ENCODE measurements at regions not wholly inside any gene's neighbourhood (a gene's known extent, or its start where the extent isn't known, plus 50 kb on each side); places are given as distances from the start of the nearest gene placed in this dataset.
"Not testable (repeated sequence)": the region's sequence is repeated elsewhere in the genome, so short reads cannot be mapped to it uniquely, and the experiment has no call there.

GRCh38 chr5:113652161-113652560, 138.7 kb downstream of the YTHDC2 start:
- DNase-seq: no peak

DNA sequence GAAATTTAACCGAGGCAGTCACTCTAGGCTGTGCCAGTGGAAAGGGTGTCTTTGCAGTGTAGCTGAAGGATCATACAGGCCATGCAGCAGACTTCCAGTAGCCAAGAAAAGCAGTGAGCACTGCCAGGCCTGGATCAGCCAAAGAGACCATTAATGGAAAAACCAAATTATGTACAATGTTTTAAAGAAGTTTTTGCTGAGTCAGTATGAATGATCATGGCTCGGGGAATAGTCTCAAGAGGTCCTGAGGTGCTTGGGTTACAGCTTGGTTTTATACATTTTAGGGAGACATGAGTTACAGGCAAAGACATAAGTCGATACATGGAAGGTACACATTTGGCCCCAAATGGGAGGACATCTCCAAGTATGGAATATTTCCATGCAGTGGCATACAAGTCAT, 141.3 kb downstream of the YTHDC2 start:
- DNase-seq: no peak

DNA sequence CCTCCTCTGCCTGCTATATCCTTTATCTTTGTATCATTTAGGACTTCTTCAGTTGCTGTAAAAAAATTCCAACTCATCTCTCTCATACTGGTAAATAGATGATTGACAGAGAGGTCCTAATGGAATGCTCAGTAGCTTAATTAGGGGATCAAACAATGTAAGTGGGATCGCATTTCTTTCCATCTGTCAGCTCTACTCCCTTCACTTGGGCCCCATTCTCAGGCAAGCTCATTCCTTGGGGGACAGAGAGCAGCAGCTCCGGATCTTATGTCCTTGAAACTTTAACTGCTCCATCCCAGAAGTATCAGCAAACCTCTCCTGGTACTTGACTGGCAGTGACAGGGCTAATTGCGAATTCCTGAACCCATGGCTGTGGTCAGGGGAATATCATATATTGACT, 146.7 kb downstream of the YTHDC2 start:
- DNase-seq: no peak

- no peak for DNase-seq
Measured at GRCh38 chr5:113660706-113661250, 147.3 kb downstream of the YTHDC2 start.

DNA sequence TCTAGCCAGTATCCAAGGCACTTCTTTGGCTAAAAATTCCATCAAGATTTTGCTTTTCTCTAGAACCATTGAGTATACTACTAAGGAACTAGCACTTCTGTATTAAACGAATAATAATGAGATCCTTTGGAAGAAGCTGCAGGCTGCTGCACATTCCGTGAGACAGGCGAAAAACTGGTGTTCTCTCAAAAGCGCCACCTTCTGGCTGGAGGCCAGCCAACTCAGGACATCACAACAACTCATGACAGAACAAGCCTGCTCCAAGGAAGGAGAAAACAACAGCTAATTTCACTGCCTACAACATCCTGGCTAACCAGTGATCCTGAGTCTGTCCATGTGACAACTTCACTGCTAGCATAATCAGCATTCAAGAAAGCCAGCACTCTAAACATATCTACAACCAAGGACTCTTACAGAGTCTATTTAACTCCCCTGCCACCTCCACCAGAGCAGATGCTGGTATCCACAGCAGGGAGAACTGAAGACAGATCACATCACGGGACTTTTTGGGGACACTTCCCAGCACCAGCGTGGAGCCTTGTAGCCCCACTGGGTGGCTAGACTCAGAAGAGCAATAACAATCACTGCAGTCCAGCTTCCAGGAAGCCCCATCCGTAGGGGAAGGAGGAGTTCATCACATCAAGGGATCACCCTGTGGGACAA, 150.5 kb downstream of the YTHDC2 start:
- DNase-seq: peak; percentile 27

GRCh38 chr5:113673041-113673440, 159.5 kb downstream of the YTHDC2 start:
- DNase-seq: no peak

DNA sequence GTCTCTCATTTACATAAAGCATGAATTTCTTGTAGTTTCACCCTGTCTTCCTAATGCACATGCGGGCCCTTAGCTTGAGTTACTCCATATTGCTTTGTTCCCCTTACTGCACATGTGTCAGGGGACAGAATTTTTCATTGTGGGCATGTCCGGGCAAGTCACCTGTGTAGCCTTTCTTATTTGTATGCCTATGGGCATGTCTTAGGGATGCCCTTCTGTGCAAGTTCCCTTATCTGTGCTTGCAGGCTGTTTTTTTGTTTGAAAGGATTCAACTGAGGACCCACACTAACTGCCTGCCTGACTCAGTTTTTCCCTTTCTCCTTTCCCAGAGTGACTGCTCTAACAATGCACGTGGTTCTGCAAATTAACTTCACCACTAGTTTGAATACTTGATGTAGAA, 161.7 kb downstream of the YTHDC2 start:
- DNase-seq: no peak

DNA sequence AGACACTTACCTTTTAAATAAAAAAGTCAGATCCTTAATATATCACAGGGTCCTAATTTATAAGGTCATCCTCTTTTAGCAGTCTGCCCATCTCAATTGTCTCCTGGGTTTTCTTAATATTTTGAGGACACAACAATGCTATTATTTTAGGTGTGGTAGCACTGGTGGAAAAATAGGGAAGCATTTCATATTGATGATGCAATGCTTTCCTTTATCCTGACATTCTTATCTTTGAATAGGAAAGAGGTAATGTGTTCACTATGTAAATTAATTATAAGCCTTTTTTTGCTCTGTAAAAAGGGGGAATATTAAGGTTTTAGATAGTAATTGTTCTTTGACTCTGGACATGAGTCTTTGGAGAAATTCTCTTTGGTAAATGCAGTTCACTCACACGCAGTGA, 164.7 kb downstream of the YTHDC2 start:
- no peak for DNase-seq

- no peak for DNase-seq
Measured at GRCh38 chr5:113678924-113679575, 165.6 kb downstream of the YTHDC2 start.

- DNase-seq: no peak
Measured at GRCh38 chr5:113680534-113680933, 167.0 kb downstream of the YTHDC2 start.

- no peak for DNase-seq
Measured at GRCh38 chr5:113682497-113683136, 169.1 kb downstream of the YTHDC2 start.

DNA sequence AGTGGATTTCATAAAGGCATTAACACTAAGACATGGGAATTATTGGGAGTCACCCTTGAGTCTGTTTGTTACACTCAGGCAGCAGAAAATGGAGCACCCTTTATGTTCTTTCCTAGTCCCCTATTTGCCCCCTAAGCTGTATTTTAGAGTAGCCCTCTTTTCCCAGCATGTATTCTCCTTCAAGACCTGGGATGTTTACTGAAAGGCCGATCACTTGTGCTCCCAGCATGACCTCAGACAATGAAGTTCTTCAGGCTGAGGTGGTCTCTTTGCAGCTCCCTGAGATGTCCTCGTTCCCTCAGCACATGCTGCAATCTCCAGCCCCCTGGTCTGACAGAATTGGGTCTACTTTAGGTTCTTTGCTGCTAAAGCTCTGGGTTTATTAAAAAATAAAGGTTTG, 169.7 kb downstream of the YTHDC2 start:
- no peak for DNase-seq

DNA sequence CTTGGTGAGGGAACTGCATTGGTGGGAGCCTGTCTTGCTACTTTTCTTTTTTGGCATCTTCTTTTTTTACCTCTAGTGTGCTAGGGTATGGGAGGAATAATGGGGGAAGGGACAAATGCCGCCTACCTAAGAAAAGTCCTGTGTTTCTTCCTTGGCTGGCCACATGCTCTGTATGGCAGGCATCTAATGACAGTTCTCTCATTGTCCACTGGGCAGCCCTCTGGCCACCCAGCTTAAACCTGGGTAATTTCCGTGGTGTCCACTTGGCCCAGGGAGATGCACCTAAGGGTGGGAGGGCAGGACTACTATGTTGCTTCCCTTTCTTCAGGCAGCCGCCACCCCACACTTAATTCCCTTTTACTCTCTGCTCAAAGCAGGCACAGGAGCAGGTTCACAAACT, 173.1 kb downstream of the YTHDC2 start:
- no peak for DNase-seq

DNA sequence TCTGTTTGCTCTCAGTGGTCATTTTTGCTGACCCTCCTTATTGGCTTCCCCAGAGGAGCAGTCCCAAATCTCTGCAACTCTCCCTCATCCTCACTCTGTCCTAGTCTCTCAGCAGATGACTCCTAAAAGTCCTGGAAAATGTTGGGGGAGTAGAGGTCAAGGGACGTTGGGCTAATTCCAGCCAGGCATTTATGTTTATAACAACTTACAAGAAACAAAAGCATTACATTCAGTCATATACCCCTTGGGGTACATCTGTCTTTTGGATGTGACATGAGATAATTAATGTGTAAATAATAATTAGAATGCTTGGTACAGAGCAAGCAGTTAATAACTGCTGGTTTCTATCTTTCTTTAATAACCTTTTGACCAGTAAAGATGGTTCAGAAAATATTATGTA, 176.2 kb downstream of the YTHDC2 start:
- DNase-seq: no peak

- DNase-seq: no peak
Measured at GRCh38 chr5:113692466-113692865, 179.0 kb downstream of the YTHDC2 start.

DNA sequence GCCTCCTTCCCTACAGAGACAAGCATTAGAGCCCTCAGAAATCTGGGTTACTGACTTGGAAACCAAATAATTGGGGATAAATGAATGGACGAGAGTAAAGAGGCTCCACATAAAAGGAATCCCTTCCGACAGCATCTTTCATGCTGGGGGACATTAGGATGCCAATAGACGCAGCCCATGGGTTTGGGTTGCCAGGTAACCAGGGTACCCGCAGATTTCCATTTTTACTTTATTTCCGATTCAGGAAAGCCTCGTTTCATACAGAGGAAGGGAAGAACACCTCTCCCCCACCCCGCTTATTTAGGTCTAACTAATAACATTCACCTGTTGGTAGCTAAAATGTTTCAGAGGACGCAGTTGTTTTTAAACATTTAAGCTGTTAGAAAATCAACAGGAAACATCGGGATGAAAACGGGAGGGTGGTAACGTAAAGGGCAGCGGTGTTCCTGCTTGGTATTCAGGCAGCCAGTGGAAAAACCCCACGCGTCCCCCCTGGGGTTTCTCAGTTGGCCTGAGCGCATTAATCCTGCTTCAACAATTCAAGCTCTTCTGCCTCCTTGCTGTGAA, 179.5 kb downstream of the YTHDC2 start:
- no peak for DNase-seq

DNA sequence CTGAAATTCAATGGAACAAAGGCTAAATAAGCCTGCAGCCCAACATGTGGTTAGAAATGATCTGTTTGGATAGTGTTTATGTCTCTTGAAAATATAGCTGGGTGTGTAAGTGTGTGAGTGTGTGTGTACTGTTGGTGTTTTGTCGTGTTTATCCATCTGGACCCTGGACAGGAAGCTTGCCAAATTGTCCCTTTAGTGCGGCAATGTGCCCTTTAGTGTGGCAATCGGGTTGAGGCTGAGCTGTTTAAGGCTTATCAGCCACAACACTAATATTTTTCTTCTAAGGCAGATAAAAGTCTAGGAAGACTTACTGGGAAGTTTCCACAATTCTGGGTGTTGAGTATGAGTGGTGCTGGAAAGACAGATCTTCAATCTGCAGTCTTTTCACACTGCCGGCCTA, 180.2 kb downstream of the YTHDC2 start:
- no peak for DNase-seq

GRCh38 chr5:113694576-113694975, 181.1 kb downstream of the YTHDC2 start:
- DNase-seq: no peak

GRCh38 chr5:113703266-113703665, 189.8 kb downstream of the YTHDC2 start:
- no peak for DNase-seq

DNA sequence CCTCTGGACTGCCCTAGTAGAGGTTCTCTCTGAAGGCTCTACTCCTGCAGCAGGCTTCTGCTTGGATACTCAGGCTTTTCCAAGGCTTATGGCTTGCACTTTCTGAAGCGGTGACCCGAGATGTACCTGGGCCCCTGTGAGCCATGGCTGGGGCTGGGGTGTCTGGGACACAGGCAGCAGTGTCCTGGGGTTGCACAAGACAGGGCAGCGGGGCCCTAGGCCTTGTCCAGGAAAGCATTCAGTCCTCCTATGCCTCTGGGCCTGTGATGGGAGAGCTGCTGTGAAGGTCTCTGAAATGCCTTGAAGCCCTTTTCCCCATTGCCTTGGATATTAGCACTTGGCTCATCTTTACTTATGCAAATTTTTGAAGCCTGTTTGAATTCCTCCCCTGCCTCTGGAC, 192.2 kb downstream of the YTHDC2 start:
- no peak for DNase-seq

GRCh38 chr5:113713051-113713450, 199.6 kb downstream of the YTHDC2 start:
- DNase-seq: no peak

- DNase-seq: not testable (repeated sequence)
Measured at GRCh38 chr5:113715921-113716320, 202.4 kb downstream of the YTHDC2 start.

DNA sequence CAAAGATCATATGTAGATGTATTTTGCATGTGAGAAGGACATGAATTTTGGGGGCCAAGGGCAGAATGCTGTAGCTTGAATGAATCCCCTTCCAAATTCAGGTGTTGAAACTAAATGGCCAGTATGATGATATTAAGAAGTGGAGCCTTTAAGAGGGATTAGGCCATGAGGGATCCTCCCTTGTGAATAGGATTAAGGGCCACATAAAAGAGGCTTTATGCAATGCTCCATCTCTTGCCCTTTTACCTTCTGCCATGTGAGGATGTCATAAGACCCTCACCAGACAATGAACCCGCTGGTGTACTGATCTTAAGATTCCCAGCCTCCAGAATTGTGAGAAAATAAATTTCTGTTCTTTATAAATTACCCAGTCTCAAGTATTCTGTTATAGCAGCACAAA, 206.1 kb downstream of the YTHDC2 start:
- no peak for DNase-seq

DNA sequence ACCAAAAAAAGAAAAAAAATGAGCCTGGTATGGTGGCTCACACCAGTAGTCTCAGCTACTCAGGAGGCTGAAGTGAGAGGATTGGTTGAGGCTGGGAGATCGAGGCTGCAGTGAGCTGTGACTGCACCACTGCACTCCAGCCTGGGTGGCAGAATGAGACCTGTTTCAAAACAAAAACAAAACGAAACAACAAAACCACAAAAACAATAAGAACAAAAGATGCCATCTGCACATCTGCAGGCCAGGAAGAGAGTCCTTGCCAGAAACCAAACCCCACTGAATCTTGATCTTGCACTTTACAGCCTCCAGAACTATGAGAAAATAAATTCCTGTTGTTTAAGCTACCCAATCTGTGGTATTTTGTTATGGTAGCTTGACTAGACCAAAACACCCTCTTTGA, 207.7 kb downstream of the YTHDC2 start:
- no peak for DNase-seq
